H9 (cell line): ENCODE measurements at regions not wholly inside any gene's neighbourhood (a gene's known extent, or its start where the extent isn't known, plus 50 kb on each side); places are given as distances from the start of the nearest gene placed in this dataset.
A peak's percentile ranks its signal among the peaks of the same experiment; 100 is the strongest.

Experiments
- DNase-seq: peaks from one replicate; pipeline ENCODE4 v3.0.0-alpha.2; 2017
- H2AFZ ChIP-seq: one replicate; pipeline ENCODE4 v1.6.1; 2013; ENCODE audit warnings: mild to moderate bottlenecking, low read length, control low read depth, moderate library complexity
- H2AK5ac ChIP-seq: 2 replicates; pipeline ENCODE4 v1.6.1; 2013; ENCODE audit warnings: low read length, control low read depth, mixed read lengths; ENCODE audit not compliant: insufficient read length
- H2BK120ac ChIP-seq: one replicate; pipeline ENCODE4 v1.6.1; 2013; ENCODE audit warnings: low read depth, mild to moderate bottlenecking, low read length, control low read depth, inconsistent platforms; ENCODE audit not compliant: poor library complexity, severe bottlenecking
- H2BK12ac ChIP-seq: 2 replicates; pipeline ENCODE4 v1.6.1; 2013; ENCODE audit warnings: low read length, control low read depth, mixed read lengths, low read depth; ENCODE audit not compliant: insufficient read length
- H2BK15ac ChIP-seq: 2 replicates; pipeline ENCODE4 v1.6.1; 2013; ENCODE audit warnings: low read depth, low read length, control low read depth
- H2BK20ac ChIP-seq: one replicate; pipeline ENCODE4 v1.6.1; 2013; ENCODE audit warnings: low read depth, mild to moderate bottlenecking, low read length, control low read depth, inconsistent platforms; ENCODE audit not compliant: poor library complexity, severe bottlenecking
- H2BK5ac ChIP-seq: 2 replicates; pipeline ENCODE4 v1.6.1; 2013; ENCODE audit warnings: low read length, control low read depth, mixed read lengths; ENCODE audit not compliant: insufficient read length
- H3K14ac ChIP-seq: 2 replicates; pipeline ENCODE4 v1.6.1; 2013; ENCODE audit warnings: low read length, control low read depth; ENCODE audit not compliant: insufficient read depth
- H3K18ac ChIP-seq: 2 replicates; pipeline ENCODE4 v1.6.1; 2013; ENCODE audit warnings: low read depth, mild to moderate bottlenecking, mixed read lengths, low read length, control low read depth; ENCODE audit not compliant: insufficient read length
- H3K23ac ChIP-seq: 2 replicates; pipeline ENCODE4 v1.6.1; 2013; ENCODE audit warnings: low read length, control low read depth, mixed read lengths, low read depth; ENCODE audit not compliant: insufficient read length
- H3K23me2 ChIP-seq: 2 replicates; pipeline ENCODE4 v1.6.1; 2013; ENCODE audit warnings: low read depth, mild to moderate bottlenecking, mixed read lengths, low read length, control low read depth; ENCODE audit not compliant: insufficient read length, poor library complexity, severe bottlenecking
- H3K27ac ChIP-seq: 2 replicates; pipeline ENCODE4 v1.5.1; 2013; ENCODE audit warnings: low read length, control low read depth, mixed read lengths, low read depth; ENCODE audit not compliant: insufficient read length
- H3K27me3 ChIP-seq: 2 replicates; pipeline ENCODE4 v1.6.1; 2013; ENCODE audit warnings: low read length, control low read depth, inconsistent platforms; ENCODE audit not compliant: insufficient read depth
- H3K4ac ChIP-seq: 2 replicates; pipeline ENCODE4 v1.6.1; 2013; ENCODE audit warnings: low read depth, mild to moderate bottlenecking, control low read depth, inconsistent platforms, low read length, moderate library complexity
- H3K4me1 ChIP-seq: 2 replicates; pipeline ENCODE4 v1.6.1; 2013; ENCODE audit warnings: low read length, control low read depth, inconsistent platforms; ENCODE audit not compliant: insufficient read depth
- H3K4me2 ChIP-seq: 2 replicates; pipeline ENCODE4 v1.6.1; 2013; ENCODE audit warnings: low read length, control low read depth, mixed read lengths; ENCODE audit not compliant: insufficient read length, insufficient read depth
- H3K56ac ChIP-seq: 2 replicates; pipeline ENCODE4 v1.6.1; 2013; ENCODE audit warnings: low read depth, mild to moderate bottlenecking, mixed read lengths, low read length, control low read depth; ENCODE audit not compliant: insufficient read length
- H3K79me1 ChIP-seq: 2 replicates; pipeline ENCODE4 v1.6.1; 2013; ENCODE audit warnings: low read depth, mild to moderate bottlenecking, moderate library complexity, low read length, control low read depth, inconsistent platforms; ENCODE audit not compliant: insufficient read depth, poor library complexity, severe bottlenecking
- H3K79me2 ChIP-seq: 2 replicates; pipeline ENCODE4 v1.6.1; 2013; ENCODE audit warnings: low read length, control low read depth, inconsistent platforms; ENCODE audit not compliant: insufficient read depth
- H3K9ac ChIP-seq: 2 replicates; pipeline ENCODE4 v1.6.1; 2013; ENCODE audit warnings: low read length, control low read depth, mixed read lengths; ENCODE audit not compliant: insufficient read length; ENCODE audit errors: extremely low read depth
- H3K9me3 ChIP-seq: one replicate; pipeline ENCODE4 v1.6.1; 2013; ENCODE audit warnings: low read depth, low read length, inconsistent platforms; ENCODE audit not compliant: control insufficient read depth
- H3T11ph ChIP-seq: one replicate; pipeline ENCODE4 v1.6.1; 2013; ENCODE audit warnings: mild to moderate bottlenecking, low read length, control low read depth, inconsistent platforms
- H4K20me1 ChIP-seq: one replicate; pipeline ENCODE4 v1.6.1; 2013; ENCODE audit not compliant: control insufficient read depth, insufficient read length, insufficient read depth
- H4K5ac ChIP-seq: 2 replicates; pipeline ENCODE4 v1.6.1; 2013; ENCODE audit warnings: low read depth, mild to moderate bottlenecking, mixed read lengths, low read length, control low read depth; ENCODE audit not compliant: insufficient read length
- H4K8ac ChIP-seq: replicated peaks from 2 replicates; pipeline ENCODE4 v1.6.1; 2013; ENCODE audit warnings: low read length, control low read depth, mixed read lengths, low read depth; ENCODE audit not compliant: insufficient read length
- H4K91ac ChIP-seq: 2 replicates; pipeline ENCODE4 v1.6.1; 2013; ENCODE audit warnings: low read depth, mild to moderate bottlenecking, moderate library complexity, mixed read lengths, low read length, control low read depth; ENCODE audit not compliant: insufficient read length
- H3K27ac Mint-ChIP-seq, 3 experiments: 2 replicates in 2 of 3; 3 replicates in 1 of 3; pipeline ENCODE4 v1.8.0; 2020 to 2021; ENCODE audit warnings: mixed read lengths in 3 of 3, mild to moderate bottlenecking in 1 of 3, moderate library complexity in 1 of 3
- H3K27me3 Mint-ChIP-seq: 2 replicates; pipeline ENCODE4 v1.8.0; 2021; ENCODE audit warnings: low read depth, mild to moderate bottlenecking, moderate library complexity, mixed read lengths
- H3K36me3 Mint-ChIP-seq, 3 experiments: 2 replicates in 2 of 3; 3 replicates in 1 of 3; pipeline ENCODE4 v1.8.0; 2020 to 2021; ENCODE audit warnings: low read depth in 3 of 3, mixed read lengths in 3 of 3; ENCODE audit not compliant: insufficient read depth in 1 of 3
- H3K4me1 Mint-ChIP-seq, 2 experiments: 2 replicates each; pipeline ENCODE4 v1.8.0; 2020; ENCODE audit warnings: mixed read lengths in 2 of 2
- H3K4me3 Mint-ChIP-seq, 2 experiments: 2 replicates in 1 of 2; 3 replicates in 1 of 2; pipeline ENCODE4 v1.8.0; 2020 to 2021; ENCODE audit warnings: mild to moderate bottlenecking in 2 of 2, mixed read lengths in 2 of 2, moderate library complexity in 1 of 2
- H3K9me3 Mint-ChIP-seq, 2 experiments: 2 replicates in 1 of 2; 3 replicates in 1 of 2; pipeline ENCODE4 v1.8.0; 2020; ENCODE audit warnings: mild to moderate bottlenecking in 2 of 2, mixed read lengths in 2 of 2, moderate library complexity in 1 of 2
- WGBS: extraction: QIAGEN DNeasy Blood & Tissue Kit; methylation state at CpG from one replicate; pipeline ENCODE4 v1.1.7; 2013; ENCODE audit warnings: missing lambda C conversion rate, low lambda C conversion rate, mixed read lengths; ENCODE audit not compliant: insufficient read length; ENCODE audit errors: extremely low coverage; 5-methylcytosine and 5-hydroxymethylcytosine counted together
- TF ChIP-seq, protein P1 (sequence below): fragments of 200-600 bp; sonication (generic); conservative IDR thresholded peaks from 3 replicates; pipeline ENCODE4 v1.8.0; 2021; ENCODE audit warnings: antibody characterized with exemption, mild to moderate bottlenecking

DNA sequence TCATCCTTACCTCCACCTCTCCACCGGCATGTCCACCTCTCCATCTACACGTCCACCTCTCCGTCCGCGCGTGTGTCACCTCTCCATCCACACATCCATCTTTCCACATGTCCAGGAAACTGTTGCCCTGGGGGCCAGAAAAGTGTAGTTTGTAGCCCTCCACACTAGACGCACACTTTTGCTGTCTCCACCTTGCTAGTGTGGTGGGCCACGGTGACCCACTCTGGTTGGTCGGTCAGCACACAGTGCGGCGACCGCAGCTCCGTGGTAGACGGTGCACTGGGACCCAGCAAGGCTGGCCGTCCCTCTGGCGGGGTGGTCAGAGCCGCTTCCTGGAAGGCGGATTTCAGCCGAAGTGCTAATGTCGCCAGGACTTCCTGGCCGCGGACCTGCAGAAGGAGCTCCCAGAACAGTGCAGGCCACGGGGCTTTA, 268.6 kb downstream of the DLL1 start:
- no peak overlapping the region for H3K14ac ChIP-seq
- no peaks in the 10 kb centered on the region for H3K9me3 Mint-ChIP-seq
- no peak overlapping the region for H3K23ac ChIP-seq
- H3K27me3 Mint-ChIP-seq: peaks cover 3% of the 10 kb centered on the region
- H3K56ac ChIP-seq: no peak overlapping the region
- no peak for DNase-seq
- no peaks in the 10 kb centered on the region for H3K9me3 ChIP-seq
- H3K27me3 ChIP-seq: no peaks in the 10 kb centered on the region
- peak overlapping the region in 1 of 3 experiments; percentile 9; a peak in 1 of 7 replicates for H3K27ac Mint-ChIP-seq
- peaks cover 4 to 7% of the 10 kb centered on the region in 2 experiments; a peak in 2 of 4 replicates for H3K4me1 Mint-ChIP-seq
- no peak overlapping the region for H3K4ac ChIP-seq
- no peak overlapping the region for H4K5ac ChIP-seq
- H3K18ac ChIP-seq: no peak overlapping the region
- no peaks in the 10 kb centered on the region for H4K20me1 ChIP-seq
- TF ChIP-seq, protein P1, sequence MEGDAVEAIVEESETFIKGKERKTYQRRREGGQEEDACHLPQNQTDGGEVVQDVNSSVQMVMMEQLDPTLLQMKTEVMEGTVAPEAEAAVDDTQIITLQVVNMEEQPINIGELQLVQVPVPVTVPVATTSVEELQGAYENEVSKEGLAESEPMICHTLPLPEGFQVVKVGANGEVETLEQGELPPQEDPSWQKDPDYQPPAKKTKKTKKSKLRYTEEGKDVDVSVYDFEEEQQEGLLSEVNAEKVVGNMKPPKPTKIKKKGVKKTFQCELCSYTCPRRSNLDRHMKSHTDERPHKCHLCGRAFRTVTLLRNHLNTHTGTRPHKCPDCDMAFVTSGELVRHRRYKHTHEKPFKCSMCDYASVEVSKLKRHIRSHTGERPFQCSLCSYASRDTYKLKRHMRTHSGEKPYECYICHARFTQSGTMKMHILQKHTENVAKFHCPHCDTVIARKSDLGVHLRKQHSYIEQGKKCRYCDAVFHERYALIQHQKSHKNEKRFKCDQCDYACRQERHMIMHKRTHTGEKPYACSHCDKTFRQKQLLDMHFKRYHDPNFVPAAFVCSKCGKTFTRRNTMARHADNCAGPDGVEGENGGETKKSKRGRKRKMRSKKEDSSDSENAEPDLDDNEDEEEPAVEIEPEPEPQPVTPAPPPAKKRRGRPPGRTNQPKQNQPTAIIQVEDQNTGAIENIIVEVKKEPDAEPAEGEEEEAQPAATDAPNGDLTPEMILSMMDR: no peak
- H2BK12ac ChIP-seq: no peak overlapping the region
- no peak overlapping the region for H3K27ac ChIP-seq
- H3K23me2 ChIP-seq: no peaks in the 10 kb centered on the region
- no peak overlapping the region for H3T11ph ChIP-seq
- no peaks in the 10 kb centered on the region for H3K79me2 ChIP-seq
- no peak overlapping the region for H2BK20ac ChIP-seq
- H2AFZ ChIP-seq: no peak overlapping the region
- no peak overlapping the region for H4K8ac ChIP-seq
- H2BK15ac ChIP-seq: no peak overlapping the region
- H3K4me3 Mint-ChIP-seq: no peak overlapping the region
- no CpG with 5 or more reads among the region's 23 CpGs for WGBS
- no peak overlapping the region for H3K4me2 ChIP-seq
- no peaks in the 10 kb centered on the region; a peak in 1 of 7 replicates for H3K36me3 Mint-ChIP-seq
- H2BK5ac ChIP-seq: no peak overlapping the region
- no peak overlapping the region for H2BK120ac ChIP-seq
- H4K91ac ChIP-seq: no peak overlapping the region
- H2AK5ac ChIP-seq: no peak overlapping the region
- no peaks in the 10 kb centered on the region for H3K79me1 ChIP-seq
- H3K4me1 ChIP-seq: no peaks in the 10 kb centered on the region
- H3K9ac ChIP-seq: no peak overlapping the region
